Fibroblast of the aortic adventitia (primary cell): ENCODE measurements at regions not wholly inside any gene's neighbourhood (a gene's known extent, or its start where the extent isn't known, plus 50 kb on each side); places are given as distances from the start of the nearest gene placed in this dataset.
A peak's percentile ranks its signal among the peaks of the same experiment; 100 is the strongest.

Experiments
- DNase-seq: peaks from one replicate; pipeline ENCODE4 v3.0.0-alpha.2; 2010; ENCODE audit warnings: low read depth
- H3K4me3 ChIP-seq: 2 replicates; pipeline ENCODE4 v1.5.1; 2011; ENCODE audit warnings: low read depth, mild to moderate bottlenecking, control low read depth, low read length, moderate library complexity
- CTCF ChIP-seq: IDR thresholded peaks from 2 replicates; pipeline ENCODE4 v1.5.1; 2011; ENCODE audit warnings: mild to moderate bottlenecking, low read length, control low read depth, inconsistent platforms; ENCODE audit not compliant: insufficient read depth

GRCh38 chr5:155783246-155783645 lies 543.7 kb upstream of the SGCD start:
- no peak for TF ChIP-seq CTCF
- H3K4me3 ChIP-seq = no peak overlapping the region
- DNase-seq = no peak

- DNase-seq = no peak
- no peak for TF ChIP-seq CTCF
- no peak overlapping the region for H3K4me3 ChIP-seq
Measured at GRCh38 chr5:155783791-155784190, 543.2 kb upstream of the SGCD start.

GRCh38 chr5:155786108-155786507 lies 540.9 kb upstream of the SGCD start:
- no peak for DNase-seq
- no peak for TF ChIP-seq CTCF
- no peak overlapping the region for H3K4me3 ChIP-seq

GRCh38 chr5:155792873-155793272 lies 534.1 kb upstream of the SGCD start:
- TF ChIP-seq CTCF = no peak
- no peak for DNase-seq

DNA sequence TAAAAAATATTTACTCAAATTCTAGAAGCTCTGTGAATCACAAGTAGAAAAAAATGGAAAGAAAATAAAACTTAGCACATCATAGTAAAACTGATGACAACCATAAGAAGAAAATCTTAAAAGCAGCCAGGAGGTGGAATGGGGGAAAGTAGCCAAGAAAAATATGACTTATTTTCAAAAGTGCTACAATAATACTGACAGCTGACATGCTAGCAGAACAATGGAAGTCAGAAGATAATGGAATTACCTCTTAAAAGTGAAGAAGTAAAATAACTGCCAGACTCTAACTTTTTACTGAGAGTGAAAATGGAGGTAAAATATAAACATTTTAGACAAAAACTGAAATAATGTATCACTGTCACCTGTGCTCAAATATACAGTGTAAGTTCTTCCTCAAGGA lies 532.2 kb upstream of the SGCD start:
- TF ChIP-seq CTCF = no peak
- DNase-seq = peak; percentile 0
- H3K4me3 ChIP-seq = no peak overlapping the region

More at GRCh38 chr5:155792873-155793272, 534.1 kb upstream of the SGCD start:
- no peak overlapping the region for H3K4me3 ChIP-seq

GRCh38 chr5:155799308-155799707 lies 527.7 kb upstream of the SGCD start:
- TF ChIP-seq CTCF = no peak
- DNase-seq = no peak
- no peak overlapping the region for H3K4me3 ChIP-seq

DNA sequence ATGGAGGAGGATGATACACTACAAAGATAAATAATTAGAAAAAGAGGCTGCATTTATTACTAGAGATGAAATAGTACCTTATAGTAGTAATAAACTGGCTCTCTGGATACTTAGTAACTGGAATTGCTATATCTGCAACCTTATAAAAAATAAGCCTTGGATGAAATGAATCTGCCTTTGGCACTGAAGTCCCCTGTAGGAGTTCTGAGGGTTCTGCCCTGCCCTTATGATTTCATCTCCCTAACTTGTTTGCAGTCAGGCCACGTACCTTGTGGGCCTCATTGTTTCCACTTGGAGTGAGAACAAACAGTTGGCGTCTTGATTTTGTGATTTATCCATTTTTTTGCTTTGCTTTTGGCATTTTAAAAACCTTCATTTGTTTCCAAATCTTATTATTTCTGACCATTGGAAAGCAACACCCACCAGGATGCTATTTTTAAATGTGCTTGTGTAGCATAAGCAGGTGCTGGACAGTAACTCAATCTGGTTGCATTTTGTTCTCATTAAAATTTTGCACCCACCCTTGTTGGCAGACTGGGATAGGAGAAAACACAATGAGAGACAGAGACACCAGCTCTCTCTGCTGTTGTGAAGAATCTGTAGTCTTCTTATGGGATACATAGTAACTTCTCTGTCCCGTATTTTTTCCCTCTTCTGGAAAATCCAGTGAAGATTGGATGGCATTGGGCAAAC lies 518.9 kb upstream of the SGCD start:
- DNase-seq = no peak
- no peak for TF ChIP-seq CTCF
- H3K4me3 ChIP-seq = no peak overlapping the region
